Loucy (cell line): ENCODE measurements at regions not wholly inside any gene's neighbourhood (a gene's known extent, or its start where the extent isn't known, plus 50 kb on each side); places are given as distances from the start of the nearest gene placed in this dataset.

Experiments
- H2AFZ ChIP-seq: fragments of 200-600 bp; sonication (generic); 2 replicates; pipeline ENCODE4 v1.6.0; 2016; ENCODE audit warnings: antibody characterized with exemption, mild to moderate bottlenecking, low read length, moderate library complexity
- H3F3A ChIP-seq: fragments of 200-600 bp; 2 replicates; pipeline ENCODE4 v1.6.0; 2016; ENCODE audit warnings: antibody characterized with exemption, low read depth, mild to moderate bottlenecking
- H3K27me3 ChIP-seq: fragments of 200-600 bp; sonication (generic); 2 replicates; pipeline ENCODE4 v1.6.1; 2014; ENCODE audit warnings: low read length, mild to moderate bottlenecking; ENCODE audit not compliant: insufficient read depth, poor library complexity, severe bottlenecking
- H3K36me3 ChIP-seq: fragments of 200-600 bp; sonication (generic); 2 replicates; pipeline ENCODE4 v1.6.1; 2016; ENCODE audit warnings: low read length; ENCODE audit not compliant: insufficient read depth
- H3K4me1 ChIP-seq: fragments of 200-600 bp; sonication (generic); 2 replicates; pipeline ENCODE4 v1.5.1; 2014; ENCODE audit warnings: low read length, mild to moderate bottlenecking; ENCODE audit not compliant: insufficient read depth, poor library complexity, severe bottlenecking
- H3K4me2 ChIP-seq: fragments of 200-600 bp; sonication (generic); 2 replicates; pipeline ENCODE4 v1.6.0; 2014; ENCODE audit warnings: antibody characterized with exemption, low read length, low read depth, mild to moderate bottlenecking; ENCODE audit not compliant: poor library complexity, severe bottlenecking
- H3K4me3 ChIP-seq: fragments of 200-600 bp; sonication (generic); 2 replicates; pipeline ENCODE4 v1.5.1; 2014; ENCODE audit warnings: low read length, mild to moderate bottlenecking, mixed read lengths; ENCODE audit not compliant: poor library complexity, severe bottlenecking
- H3K79me2 ChIP-seq: fragments of 200-600 bp; sonication (generic); 2 replicates; pipeline ENCODE4 v1.6.1; 2014; ENCODE audit warnings: low read length; ENCODE audit not compliant: insufficient read depth
- H3K9ac ChIP-seq: fragments of 200-600 bp; sonication (generic); 2 replicates; pipeline ENCODE4 v1.6.0; 2014; ENCODE audit warnings: mild to moderate bottlenecking, low read depth, low read length, moderate library complexity; ENCODE audit not compliant: poor library complexity, severe bottlenecking
- H3K9me2 ChIP-seq: fragments of 200-600 bp; sonication (generic); replicated peaks from 2 replicates; pipeline ENCODE4 v1.6.1; 2016; ENCODE audit warnings: low read depth, low read length, mixed read lengths
- H3K9me3 ChIP-seq: fragments of 200-600 bp; sonication (generic); 2 replicates; pipeline ENCODE4 v1.6.1; 2014; ENCODE audit warnings: mild to moderate bottlenecking, antibody characterized with exemption, low read length, low read depth; ENCODE audit not compliant: insufficient read depth
- H4K20me1 ChIP-seq: fragments of 200-600 bp; sonication (generic); 2 replicates; pipeline ENCODE4 v1.6.0; 2014; ENCODE audit warnings: antibody characterized with exemption, low read length, mild to moderate bottlenecking; ENCODE audit not compliant: insufficient read depth, poor library complexity, severe bottlenecking
- EZH2phosphoT487 ChIP-seq: fragments of 200-600 bp; IDR thresholded peaks from 2 replicates; pipeline ENCODE4 v1.6.1; 2018; ENCODE audit warnings: antibody characterized with exemption, mild to moderate bottlenecking, moderate library complexity, borderline replicate concordance
- TF ChIP-seq, protein P1 (sequence below): fragments of 200-600 bp; sonication (generic); conservative IDR thresholded peaks from 2 replicates; pipeline ENCODE4 v1.5.1; 2014; ENCODE audit warnings: mild to moderate bottlenecking, antibody characterized with exemption, low read length

DNA sequence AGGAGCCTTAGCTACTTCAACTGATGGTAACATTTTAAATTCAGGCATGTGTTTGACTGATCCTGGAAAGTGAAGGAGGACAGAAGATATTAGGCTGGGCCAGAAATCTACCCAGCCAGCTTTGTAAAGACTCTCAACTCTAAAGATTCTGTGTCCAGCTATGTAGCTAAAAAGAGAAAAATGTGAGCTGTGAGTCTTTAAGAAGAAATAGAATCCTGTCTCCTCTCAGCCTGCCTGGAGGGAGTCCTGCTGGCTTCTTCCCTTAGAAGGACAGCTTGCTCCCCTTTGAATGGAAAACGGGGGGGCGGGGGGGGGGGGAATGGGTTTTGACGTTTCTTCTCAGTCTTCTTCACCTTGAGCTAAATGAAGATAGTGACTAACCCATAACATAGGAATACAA lies 54.3 kb upstream of the INTU start:
- no peak overlapping the region for H3K4me3 ChIP-seq
- no peak overlapping the region for H3K9ac ChIP-seq
- no peaks in the 10 kb centered on the region for H3K36me3 ChIP-seq
- no peaks in the 10 kb centered on the region for H3K9me2 ChIP-seq
- no peak for TF ChIP-seq EZH2phosphoT487
- TF ChIP-seq, protein P1, sequence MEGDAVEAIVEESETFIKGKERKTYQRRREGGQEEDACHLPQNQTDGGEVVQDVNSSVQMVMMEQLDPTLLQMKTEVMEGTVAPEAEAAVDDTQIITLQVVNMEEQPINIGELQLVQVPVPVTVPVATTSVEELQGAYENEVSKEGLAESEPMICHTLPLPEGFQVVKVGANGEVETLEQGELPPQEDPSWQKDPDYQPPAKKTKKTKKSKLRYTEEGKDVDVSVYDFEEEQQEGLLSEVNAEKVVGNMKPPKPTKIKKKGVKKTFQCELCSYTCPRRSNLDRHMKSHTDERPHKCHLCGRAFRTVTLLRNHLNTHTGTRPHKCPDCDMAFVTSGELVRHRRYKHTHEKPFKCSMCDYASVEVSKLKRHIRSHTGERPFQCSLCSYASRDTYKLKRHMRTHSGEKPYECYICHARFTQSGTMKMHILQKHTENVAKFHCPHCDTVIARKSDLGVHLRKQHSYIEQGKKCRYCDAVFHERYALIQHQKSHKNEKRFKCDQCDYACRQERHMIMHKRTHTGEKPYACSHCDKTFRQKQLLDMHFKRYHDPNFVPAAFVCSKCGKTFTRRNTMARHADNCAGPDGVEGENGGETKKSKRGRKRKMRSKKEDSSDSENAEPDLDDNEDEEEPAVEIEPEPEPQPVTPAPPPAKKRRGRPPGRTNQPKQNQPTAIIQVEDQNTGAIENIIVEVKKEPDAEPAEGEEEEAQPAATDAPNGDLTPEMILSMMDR = no peak
- H3K9me3 ChIP-seq = no peaks in the 10 kb centered on the region
- H3K27me3 ChIP-seq = no peaks in the 10 kb centered on the region
- no peak overlapping the region for H2AFZ ChIP-seq
- H3K4me2 ChIP-seq = no peak overlapping the region
- no peaks in the 10 kb centered on the region for H4K20me1 ChIP-seq
- H3F3A ChIP-seq = no peaks in the 10 kb centered on the region
- H3K79me2 ChIP-seq = no peaks in the 10 kb centered on the region
- H3K4me1 ChIP-seq = no peaks in the 10 kb centered on the region

DNA sequence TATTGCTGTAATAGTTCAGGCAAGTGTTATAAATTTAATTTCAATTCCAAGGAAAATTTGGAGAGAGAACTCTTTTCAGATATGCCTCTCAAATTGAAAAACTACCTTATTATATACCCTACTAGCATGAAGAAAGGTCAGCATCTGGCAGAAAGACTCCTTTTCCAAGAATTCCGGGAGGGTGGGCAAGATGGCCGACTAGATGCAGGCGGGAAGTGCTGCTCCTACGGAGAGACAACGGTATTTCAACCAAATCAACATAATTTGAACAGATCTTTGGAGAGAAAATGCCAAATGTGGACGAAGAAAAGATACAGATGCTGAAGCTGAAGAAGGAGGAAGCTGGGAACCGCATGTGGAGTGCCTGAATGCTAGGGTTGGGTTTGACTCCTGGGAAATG lies 53.8 kb upstream of the INTU start:
- Histone ChIP-seq H3K9me3 (no peaks in the 10 kb centered on the region), H3K9ac (no peak overlapping the region), H3K79me2 (no peaks in the 10 kb centered on the region), H3K4me1 (no peaks in the 10 kb centered on the region), H3K36me3 (no peaks in the 10 kb centered on the region), H3K27me3 (no peaks in the 10 kb centered on the region), H3K4me2 (no peak overlapping the region), H4K20me1 (no peaks in the 10 kb centered on the region), H2AFZ (no peak overlapping the region), H3F3A (no peaks in the 10 kb centered on the region), H3K9me2 (no peaks in the 10 kb centered on the region), H3K4me3 (no peak overlapping the region)
- TF ChIP-seq, protein P1 = no peak
- TF ChIP-seq EZH2phosphoT487 = no peak

DNA sequence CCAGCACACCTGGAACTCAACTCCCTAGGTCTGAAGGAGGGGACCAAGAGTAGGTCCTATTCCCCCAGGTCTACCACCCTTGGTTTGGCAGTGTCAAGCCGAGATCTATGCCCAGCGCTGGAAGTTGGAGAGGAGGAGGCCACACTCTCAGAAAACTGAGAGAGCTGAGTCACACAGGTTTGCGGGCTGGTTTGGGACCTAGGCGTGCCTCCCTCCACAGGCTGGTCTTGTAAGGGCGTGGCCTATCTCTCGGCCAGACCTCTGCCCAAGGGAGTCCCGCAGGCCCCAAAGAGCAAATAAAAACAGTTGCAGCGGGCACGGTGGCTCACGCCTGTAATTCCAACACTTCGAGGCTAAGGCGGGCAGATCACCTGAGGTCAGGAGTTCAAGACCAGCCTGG lies 52.9 kb upstream of the INTU start:
- Histone ChIP-seq H4K20me1 (no peaks in the 10 kb centered on the region), H3K9me3 (no peaks in the 10 kb centered on the region), H3K79me2 (no peaks in the 10 kb centered on the region), H3K9me2 (no peaks in the 10 kb centered on the region), H2AFZ (no peak overlapping the region), H3K36me3 (no peaks in the 10 kb centered on the region), H3K4me3 (no peak overlapping the region), H3F3A (no peaks in the 10 kb centered on the region), H3K9ac (no peak overlapping the region), H3K4me1 (no peaks in the 10 kb centered on the region), H3K4me2 (no peak overlapping the region), H3K27me3 (no peaks in the 10 kb centered on the region)
- no peak for TF ChIP-seq EZH2phosphoT487
- TF ChIP-seq, protein P1 = no peak
